GM19035 (cell line): ENCODE measurements at regions not wholly inside any gene's neighbourhood (a gene's known extent, or its start where the extent isn't known, plus 50 kb on each side); places are given as distances from the start of the nearest gene placed in this dataset.
"Not testable (repeated sequence)": the region's sequence is repeated elsewhere in the genome, so short reads cannot be mapped to it uniquely, and the experiment has no call there.

ENCODE experiments used
- ATAC-seq: cut with Tn5 transposase; IDR thresholded peaks from one replicate; pipeline ENCODE4 v1.9.1; 2021; ENCODE audit not compliant: unreplicated experiment

DNA sequence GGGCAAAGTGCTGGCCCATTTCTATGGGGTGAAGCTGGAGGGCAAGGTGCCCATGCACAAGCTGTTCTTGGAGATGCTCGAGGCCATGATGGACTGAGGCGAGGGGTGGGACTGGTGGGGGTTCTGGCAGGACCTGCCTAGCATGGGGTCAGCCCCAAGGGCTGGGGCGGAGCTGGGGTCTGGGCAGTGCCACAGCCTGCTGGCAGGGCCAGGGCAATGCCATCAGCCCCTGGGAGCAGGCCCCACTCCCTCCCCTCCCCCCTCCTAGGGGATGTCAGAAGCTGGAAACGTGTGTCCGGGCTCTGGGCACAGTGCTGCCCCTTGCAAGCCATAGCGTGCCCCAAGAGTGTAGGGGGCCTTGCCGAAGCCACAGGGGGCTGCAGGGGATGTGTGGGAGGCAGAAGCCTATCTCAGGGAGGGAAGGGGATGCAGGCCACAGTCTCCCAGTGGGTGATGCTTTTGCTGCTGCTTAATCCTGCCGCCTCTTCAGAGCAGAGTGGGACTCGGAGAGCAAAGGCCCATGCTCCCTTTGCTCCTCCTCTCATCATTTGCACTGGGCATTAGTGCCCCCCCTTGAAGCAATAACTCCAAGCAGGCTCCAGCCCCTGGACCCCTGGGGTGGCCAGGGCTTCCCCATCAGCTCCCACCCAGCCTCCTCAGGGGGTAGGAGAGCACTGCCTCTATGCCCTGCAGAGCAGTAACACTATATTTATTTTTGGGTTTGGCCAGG lies 85.2 kb downstream of the MRPL57 start:
- ATAC-seq = not testable (repeated sequence)

DNA sequence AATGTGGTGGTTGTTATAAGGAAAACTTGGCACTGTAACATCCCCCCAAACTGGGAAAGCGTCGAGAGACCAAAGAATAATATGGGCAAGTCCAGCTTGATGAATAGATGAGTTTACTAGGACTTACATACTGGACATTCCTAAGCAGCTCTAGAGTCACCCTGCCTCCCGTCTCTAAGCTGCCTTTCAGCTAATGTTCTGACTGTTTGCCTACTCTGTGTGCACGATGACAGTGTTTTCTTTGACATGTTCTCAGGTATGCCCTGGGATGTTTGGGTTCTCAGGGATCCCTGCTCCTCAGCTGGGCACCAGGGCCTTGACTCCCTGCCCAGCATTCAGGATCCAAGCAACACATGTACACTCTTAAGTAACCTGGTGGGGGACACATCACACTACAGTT lies 87.5 kb downstream of the MRPL57 start:
- not testable (repeated sequence) for ATAC-seq

DNA sequence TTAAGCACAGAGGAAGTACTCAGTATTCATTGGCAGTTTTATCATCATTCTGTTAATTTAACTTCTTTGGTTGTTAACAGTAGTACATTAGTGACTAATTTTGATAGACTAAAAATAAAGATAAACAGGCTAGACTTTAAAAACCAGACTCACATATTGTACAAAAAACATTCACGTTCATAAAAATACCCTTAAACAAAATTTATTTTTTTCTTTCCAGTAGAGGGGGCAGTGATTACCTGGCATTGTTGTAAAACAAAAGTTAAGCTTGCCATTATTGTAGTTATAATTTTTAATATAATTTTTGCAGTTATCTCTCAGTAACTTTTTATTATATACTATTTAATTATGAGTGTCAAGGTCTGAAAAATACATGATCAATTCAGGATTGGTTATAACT lies 92.0 kb downstream of the MRPL57 start:
- not testable (repeated sequence) for ATAC-seq

DNA sequence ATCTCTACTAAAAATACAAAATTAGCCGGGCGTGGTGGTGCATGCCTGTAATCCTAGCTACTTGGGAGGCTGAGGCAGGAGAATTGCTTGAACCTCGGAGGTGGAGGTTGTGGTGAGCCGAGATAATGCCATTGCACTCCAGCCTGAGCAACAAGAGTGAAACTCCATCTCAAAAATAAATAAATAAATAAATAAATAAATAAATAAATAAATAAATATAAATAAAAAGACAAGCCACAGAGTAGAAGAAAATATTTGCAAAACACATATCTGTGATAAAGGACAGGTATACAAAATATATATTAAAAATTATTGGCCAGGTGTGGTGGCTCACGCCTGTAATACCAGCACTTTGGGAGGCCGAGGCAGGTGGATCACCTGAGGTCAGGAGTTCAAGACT lies 96.0 kb downstream of the MRPL57 start:
- not testable (repeated sequence) for ATAC-seq

DNA sequence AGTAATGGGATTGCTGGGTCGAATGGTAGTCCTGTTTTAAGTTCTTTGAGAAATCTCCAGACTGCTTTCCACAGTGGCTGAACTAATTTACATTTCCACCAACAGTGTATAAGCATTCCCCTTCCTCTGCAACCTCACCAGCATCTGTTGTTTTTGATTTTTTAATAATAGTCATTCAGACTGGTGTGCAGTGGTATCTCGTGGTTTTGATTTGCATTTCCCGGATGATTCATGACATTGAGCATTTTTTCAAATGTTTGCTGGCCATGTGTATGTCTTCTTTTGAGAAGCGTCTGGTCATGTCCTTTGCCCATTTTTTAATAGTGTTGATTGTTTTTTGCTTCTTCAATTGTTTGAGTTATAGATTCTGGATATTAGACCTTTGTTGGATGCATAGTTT lies 98.0 kb downstream of the MRPL57 start:
- ATAC-seq = not testable (repeated sequence)

DNA sequence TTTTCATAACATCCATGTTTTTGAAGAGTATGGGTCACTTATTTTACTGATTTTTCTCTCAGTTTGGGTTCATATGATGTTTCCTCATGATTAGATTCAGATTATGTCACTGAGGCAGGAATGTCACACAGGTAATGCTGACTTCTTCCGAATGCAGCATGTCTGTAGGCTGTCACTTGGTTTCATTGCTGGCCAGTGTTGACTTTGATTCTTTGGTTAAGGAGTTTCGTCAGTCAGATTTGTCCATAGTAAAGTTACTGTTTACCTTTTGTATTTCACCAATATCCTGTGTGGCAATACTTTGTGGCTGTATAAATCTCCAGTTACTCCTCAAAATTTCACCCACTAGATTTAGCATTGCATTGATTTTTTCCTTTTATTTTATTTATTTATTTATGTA lies 105.6 kb downstream of the MRPL57 start:
- no peak for ATAC-seq

DNA sequence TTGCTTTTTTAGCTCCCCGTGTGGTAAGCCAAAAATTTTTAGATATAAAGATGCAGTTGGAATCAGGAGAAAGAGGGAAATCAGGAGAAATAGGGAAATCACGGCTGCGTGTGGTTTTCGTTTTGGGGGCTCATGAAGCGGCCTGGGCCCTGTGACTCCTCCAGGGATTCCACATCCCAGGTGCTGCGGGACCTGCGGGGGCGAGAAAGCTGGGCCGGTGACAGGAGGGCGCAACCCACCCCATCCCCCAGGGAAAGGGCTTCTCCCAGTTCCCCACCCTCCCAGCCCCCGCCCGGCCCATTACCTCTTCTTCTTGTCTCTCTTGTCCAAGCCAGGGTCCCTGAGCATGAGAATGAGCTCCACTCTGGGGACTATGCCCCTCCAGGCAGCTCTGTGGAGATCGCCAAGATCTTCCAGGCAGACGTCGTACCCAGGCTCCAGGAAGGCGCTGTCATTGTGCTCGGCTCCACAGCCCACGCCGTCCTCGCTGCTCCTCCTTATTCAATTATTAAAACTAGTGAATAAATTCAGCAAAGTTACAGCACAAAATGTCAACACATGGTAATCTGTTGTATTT lies 111.0 kb downstream of the MRPL57 start:
- ATAC-seq = no peak

DNA sequence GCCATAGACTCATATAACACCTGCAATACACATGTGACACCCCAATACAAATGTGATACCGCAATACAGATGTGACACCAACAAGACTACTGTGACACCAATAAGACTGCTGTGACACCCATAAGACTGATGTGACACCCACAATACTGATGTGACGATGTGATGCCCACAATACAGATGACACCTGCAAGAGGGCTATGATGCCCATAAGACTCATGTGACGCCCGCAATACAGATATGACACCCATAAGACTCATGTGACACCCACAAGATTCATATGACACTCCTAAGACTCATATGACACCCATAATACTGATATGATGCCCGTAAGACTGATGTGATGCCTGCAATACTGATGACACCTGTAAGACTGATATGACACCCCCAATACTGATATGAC lies 113.0 kb downstream of the MRPL57 start:
- no peak for ATAC-seq

DNA sequence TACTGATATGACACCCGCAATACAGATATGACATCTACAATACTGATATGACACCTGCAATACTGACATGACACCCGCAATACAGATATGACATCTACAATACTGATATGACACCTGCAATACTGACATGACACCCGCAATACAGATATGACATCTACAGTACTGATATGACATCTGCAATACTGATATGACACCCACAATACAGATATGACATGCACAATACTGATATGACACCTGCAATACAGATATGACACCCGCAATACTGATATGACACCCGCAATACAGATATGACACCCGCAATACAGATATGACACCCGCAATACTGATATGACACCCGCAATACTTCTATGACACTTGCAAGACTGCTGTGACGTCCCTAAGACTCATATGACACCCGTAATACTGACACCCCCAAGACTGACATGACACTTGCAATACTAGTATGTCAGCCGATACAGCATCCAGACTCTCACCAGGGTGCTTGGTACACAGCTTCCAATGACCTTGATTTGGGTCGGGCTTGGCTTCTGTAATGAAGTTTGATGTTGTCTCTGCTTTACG lies 114.1 kb downstream of the MRPL57 start:
- ATAC-seq = not testable (repeated sequence)

DNA sequence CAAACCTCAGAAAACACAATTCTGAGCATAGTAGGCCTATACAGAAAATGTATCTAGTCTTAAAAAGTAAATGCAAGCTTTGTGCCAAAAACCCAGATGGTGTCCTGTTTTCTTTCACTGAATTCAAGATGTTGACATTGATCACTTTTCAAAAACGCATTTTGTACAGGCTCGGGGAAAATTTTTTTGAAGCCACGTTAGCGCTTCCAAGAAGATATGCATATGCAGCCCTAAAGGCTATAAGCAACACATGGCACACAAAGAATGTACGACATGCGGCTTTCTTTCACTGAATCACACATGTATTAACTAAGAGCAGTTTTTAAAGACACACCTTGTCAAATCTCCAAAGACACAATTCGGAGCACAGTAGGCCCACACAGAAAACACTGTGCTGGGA lies 115.4 kb downstream of the MRPL57 start:
- ATAC-seq = no peak

DNA sequence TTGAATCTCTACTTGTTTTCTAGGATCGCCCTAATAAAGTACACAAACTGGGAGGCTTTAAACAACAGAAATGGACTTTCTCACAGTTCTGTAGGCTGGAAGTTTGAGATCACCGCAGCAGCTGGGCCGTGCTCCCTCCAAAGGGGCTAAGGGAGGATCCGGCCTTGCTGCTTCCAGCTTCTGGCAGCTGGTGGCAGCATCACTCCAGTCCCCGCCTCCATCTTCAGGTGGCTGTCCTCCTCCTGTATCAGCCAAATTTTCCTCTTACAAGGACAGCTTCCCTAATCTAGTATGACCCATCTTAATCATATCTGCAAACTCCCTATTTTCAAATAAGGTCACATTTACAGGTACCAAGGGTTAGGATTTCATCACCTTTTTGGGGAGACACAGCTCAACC lies 120.5 kb downstream of the MRPL57 start:
- not testable (repeated sequence) for ATAC-seq

DNA sequence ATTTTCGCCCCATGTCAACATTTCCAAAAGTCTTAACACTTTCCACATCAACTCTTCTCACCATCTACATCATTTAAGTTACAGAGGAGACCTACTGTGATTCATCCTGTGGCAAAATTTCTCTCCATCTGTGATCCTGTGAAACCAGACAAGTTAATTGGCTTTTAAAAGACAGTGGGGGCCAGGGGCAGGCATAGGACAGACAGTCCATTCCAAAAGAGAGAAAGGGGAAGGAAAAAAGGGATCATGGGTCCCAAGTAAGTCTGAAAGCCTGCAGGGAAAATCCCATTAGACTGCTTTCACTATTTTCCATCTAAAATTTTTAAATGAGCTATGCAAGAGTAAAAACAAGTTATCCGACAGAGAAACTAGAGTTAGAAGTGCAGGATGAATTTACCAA lies 121.0 kb downstream of the MRPL57 start:
- no peak for ATAC-seq

DNA sequence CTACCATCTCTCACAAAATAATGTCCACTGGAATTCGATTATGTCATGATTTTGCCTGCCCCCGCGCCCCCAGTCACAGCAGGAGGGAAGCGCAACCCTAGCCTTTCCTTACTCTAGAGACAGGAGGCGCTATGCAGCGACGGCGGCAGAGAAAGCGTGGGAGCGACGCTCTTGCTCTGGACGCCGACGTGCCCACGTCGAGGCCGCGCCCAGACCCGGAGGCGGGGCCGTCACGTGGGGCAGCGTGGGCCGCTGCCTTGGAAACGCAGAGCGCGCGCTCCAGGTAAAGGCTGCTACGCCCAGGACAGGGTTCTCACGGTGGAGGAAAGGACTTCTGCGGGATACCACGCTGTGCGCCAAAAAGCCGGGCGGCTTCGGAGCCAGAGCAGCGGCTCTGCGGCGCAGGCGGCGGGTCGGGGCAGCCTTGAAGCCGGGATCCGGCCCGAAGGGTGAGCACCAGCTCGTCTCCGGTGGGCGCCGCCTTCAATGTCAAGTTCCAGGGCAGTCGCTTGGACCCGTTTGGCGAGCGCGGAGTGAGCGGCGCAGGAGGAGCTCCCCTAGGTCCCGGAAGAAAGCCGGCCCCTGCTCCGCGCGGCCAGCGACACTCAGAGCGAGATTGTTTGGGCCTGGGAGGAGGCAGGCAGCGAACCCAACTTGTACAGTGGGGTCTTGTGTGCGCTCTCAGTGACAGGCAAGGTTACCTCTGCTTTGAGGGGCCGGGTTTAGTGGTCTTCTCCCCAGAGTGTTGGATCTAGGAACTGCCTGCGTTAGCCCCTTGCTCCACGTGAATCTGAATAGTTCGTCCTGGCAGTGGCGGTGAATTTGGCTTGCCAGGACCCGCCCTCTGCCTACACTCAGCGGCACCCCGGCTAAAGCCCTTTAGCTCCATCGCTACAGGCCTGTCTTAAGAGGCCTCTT lies 121.7 kb downstream of the MRPL57 start:
- peak; percentile 92 for ATAC-seq

DNA sequence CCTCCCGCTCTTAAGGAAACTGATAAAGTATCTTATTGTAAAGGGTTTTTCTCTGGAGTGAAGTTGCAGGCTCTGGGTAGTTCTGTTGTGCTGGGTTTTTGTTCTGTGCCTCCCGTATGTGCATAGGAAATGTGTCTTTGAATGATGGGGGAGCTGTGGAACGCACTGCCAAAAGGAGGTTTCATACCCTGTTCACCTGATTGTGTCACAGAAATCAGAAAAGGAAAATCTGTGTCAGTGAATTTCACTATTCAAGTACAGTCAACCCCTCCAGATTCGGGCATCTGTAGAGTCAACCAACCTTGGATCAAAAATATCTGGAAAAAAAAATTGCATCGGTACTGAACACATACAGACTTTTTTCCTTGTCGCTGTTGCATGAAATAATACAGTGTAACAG lies 127.8 kb downstream of the MRPL57 start:
- ATAC-seq = no peak

DNA sequence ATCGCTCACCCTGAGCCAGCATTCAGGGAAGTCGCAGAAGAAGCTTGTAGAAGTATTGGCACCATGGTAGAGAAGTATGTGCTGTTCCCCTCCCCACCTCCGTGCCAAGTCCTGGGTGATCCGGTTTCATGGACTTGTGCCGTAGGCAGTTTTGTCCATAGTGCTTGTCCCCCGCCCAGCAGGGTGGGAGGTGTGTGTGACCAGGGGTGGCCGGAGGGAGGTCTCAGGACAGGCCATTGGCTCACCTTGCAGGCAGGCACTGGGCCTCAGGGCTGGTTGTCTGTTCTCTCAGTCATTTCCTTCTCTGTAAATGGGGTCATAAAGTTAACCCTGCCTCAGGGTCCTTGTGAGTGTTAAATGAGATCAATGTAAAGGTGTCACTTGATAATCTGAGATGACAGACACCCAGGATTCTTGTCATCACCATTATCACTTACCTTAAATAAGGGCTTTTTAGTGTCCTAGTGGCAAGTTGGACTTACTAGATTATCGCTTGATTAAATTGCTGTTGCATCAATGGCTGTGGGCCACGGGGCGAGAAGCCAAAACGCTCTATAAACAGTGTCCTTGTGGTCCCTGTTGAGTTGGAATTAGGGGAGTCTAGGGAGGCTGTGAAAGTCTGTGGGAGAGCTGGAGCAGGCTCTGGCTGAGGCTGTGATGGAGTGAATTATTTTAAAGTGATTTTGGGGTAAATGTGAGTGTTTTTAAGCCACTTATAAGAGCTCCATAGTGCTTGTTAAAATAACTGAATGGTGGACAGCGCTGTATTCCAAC lies 130.0 kb downstream of the MRPL57 start:
- ATAC-seq = not testable (repeated sequence)

DNA sequence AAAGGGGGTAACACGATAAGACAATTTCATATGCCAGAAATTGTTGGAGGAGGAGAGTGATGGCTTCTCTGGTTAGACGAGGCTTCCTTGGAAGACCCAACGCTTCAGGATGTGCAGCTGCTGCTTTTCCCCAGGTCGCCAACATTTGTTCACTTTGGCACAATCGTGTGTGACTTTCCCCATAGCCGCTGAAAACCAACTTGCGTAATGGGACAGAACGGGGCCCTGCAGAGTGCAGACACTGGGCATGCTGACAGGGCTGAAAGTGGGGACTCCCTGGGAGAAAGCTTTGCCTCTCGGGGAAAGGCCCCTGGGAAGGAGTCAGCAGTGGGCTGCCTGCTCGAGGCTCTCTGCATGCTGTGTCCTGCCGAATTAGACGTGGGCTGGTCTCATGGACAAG lies 130.7 kb downstream of the MRPL57 start:
- not testable (repeated sequence) for ATAC-seq

DNA sequence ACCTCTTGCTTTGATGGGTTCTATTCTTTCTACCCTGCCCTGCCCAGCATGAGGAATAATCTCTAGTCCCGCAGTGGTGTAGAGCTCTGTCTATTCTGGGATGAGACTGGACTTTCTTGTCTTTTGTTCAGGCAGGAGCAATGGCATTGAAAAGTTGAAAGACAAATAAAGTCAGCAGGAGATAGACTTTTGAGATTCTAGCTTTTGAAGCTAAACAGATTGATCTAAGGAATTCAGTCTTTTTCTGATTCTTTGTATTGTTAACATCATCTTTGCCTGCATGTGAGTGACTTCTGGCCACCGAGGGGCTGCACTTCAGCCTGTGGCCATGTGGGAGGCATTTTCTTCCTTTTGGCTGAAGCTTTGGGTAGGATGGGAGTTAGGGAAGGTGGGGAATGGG lies 132.4 kb downstream of the MRPL57 start:
- ATAC-seq = no peak

DNA sequence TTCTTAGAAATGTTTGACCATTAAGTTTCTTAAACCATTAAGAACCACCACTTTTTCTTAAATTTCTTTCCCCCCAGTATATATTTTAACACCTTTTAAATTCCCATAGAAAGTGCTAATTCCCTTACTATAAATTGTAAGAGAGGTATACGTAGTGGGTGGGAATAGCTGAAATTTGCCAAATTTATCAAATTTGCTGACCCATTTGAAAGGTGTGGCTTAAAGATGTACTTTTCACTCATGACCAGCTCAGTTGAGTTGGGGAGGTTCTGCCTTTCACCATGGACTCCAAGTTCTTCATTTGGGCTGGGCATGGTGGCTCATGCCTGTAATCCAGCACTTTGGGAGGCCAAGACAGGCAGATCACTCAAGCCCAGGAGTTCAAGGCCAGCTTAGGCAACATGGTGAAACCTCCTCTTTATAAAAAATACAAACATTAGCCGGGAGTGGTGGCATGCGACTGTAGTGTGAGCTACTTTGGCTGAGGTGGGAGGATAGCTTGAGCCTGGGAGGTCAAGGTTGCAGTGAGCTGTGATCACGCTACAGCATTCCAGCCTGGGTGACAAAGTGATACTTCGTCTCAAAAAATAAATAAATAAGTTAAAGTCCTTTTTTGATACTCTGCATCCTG lies 133.2 kb downstream of the MRPL57 start:
- ATAC-seq = no peak

DNA sequence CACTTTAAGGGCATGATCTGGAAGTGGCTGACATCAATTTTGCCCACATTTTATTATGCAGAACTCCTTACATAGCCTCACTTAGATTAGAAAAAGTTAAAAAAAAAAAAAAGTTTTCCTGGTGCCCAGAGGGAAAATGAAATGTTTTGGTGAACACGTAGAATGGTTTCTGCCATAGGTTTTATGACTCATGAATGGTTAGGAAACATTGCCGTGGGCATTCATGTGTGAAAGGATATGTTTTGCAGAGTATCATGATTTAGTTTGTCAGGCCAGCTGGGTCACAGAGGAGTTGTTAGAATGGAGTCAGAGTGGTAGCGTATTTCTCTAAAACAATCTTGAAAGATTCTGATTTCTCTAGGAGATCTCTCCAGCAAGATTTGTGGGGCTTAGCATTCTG lies 133.8 kb downstream of the MRPL57 start:
- ATAC-seq = no peak

DNA sequence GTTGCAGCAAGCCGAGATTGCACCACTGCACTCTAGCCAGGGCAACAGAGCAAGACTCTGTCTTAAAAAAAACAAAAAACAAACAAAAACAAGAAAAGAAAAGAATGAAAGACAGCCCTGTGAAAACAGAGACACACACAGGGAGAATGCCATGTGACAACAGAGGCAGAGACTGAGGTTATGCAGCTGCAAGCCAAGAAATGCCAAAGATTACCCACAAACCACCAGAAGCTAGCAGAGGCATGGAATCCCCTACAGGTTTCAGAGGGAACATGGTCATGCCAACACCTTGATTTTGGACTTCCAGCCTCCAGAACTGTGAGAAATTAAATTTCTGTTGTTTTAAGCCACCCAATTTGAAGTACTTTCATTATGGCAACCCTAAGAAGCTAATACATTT lies 138.5 kb downstream of the MRPL57 start:
- ATAC-seq = not testable (repeated sequence)
